ENCODE measurements at regions not wholly inside any gene's neighbourhood (a gene's known extent, or its start where the extent isn't known, plus 50 kb on each side); places are given as distances from the start of the nearest gene placed in this dataset.

- 54 to 57% methylated on average over 2 of the region's 2 CpGs for WGBS, 2 donors (ENCODE audit: low coverage in 1 of 2)
- Histone ChIP-seq H3K27ac (no peak overlapping the region), H3K4me3 (no peak overlapping the region), H3K36me3 (no peaks in the 10 kb centered on the region), H3K27me3 (no peaks in the 10 kb centered on the region), H3K4me1 (no peaks in the 10 kb centered on the region), H3K9me3 (no peaks in the 10 kb centered on the region)
- no peak for DNase-seq
- in situ Hi-C loops (cut with MboI; ENCODE audit: low pct_ligation_motif_present in 1 of 4, low pct_unique_long_range_greater_than_20kb in 1 of 4, low sequenced_read_pairs in 3 of 4), result no loop called here
- intact Hi-C loops (cut with DNase I; ENCODE audit: low total_unique reads), result no loop called here
- TF ChIP-seq CTCF (IDR thresholded peaks at IDR 0.05) (no peak), POLR2A (IDR thresholded peaks at IDR 0.05) (no peak), EP300 (IDR thresholded peaks at IDR 0.05; ENCODE audit: low read depth) (no peak), POLR2AphosphoS5 (IDR thresholded peaks at IDR 0.05) (no peak)
These were observed 227.5 kb upstream of the LMO3 start for GRCh38 chr12:16833376-16834015.

- Histone ChIP-seq H3K4me3 (no peak overlapping the region), H3K36me3 (no peaks in the 10 kb centered on the region), H3K27ac (no peak overlapping the region), H3K9me3 (no peaks in the 10 kb centered on the region), H3K27me3 (no peaks in the 10 kb centered on the region), H3K4me1 (no peaks in the 10 kb centered on the region)
- 11 to 55% methylated on average over 1 to 2 of the region's 2 CpGs for WGBS, 2 donors (ENCODE audit: low coverage in 1 of 2)
- in situ Hi-C loops (cut with MboI; ENCODE audit: low pct_ligation_motif_present in 1 of 4, low pct_unique_long_range_greater_than_20kb in 1 of 4, low sequenced_read_pairs in 3 of 4), result no loop called here
- TF ChIP-seq EP300 (IDR thresholded peaks at IDR 0.05; ENCODE audit: low read depth), result no peak
- no peak for TF ChIP-seq CTCF (IDR thresholded peaks at IDR 0.05)
- TF ChIP-seq POLR2AphosphoS5 (IDR thresholded peaks at IDR 0.05), result no peak
- no peak for TF ChIP-seq POLR2A (IDR thresholded peaks at IDR 0.05)
- no peak for DNase-seq
- intact Hi-C loops (cut with DNase I; ENCODE audit: low total_unique reads), result no loop called here
These were observed 222.9 kb upstream of the LMO3 start for GRCh38 chr12:16828891-16829290.

GRCh38 chr12:16807731-16808130 is 201.8 kb upstream of the LMO3 start:
- in situ Hi-C loops (cut with MboI; ENCODE audit: low pct_ligation_motif_present in 1 of 4, low pct_unique_long_range_greater_than_20kb in 1 of 4, low sequenced_read_pairs in 3 of 4), result no loop called here
- H3K4me3 ChIP-seq, result no peak overlapping the region
- no peaks in the 10 kb centered on the region for H3K27me3 ChIP-seq
- WGBS, 2 donors (ENCODE audit: low coverage in 1 of 2), result 80 to 87% methylated on average over 3 to 4 of the region's 4 CpGs
- H3K4me1 ChIP-seq, result no peaks in the 10 kb centered on the region
- H3K9me3 ChIP-seq, result no peaks in the 10 kb centered on the region
- no peak overlapping the region for H3K27ac ChIP-seq
- intact Hi-C loops (cut with DNase I; ENCODE audit: low total_unique reads), result no loop called here
- H3K36me3 ChIP-seq, result no peaks in the 10 kb centered on the region
- no peak for TF ChIP-seq POLR2A (IDR thresholded peaks at IDR 0.05)
- no peak for DNase-seq

- Histone ChIP-seq H3K27me3 (no peaks in the 10 kb centered on the region), H3K27ac (no peak overlapping the region), H3K4me1 (no peaks in the 10 kb centered on the region), H3K4me3 (no peak overlapping the region), H3K36me3 (no peaks in the 10 kb centered on the region), H3K9me3 (no peaks in the 10 kb centered on the region)
- intact Hi-C loops (cut with DNase I; ENCODE audit: low total_unique reads), result no loop called here
- no peak for TF ChIP-seq EP300 (IDR thresholded peaks at IDR 0.05; ENCODE audit: low read depth)
- no peak for TF ChIP-seq POLR2AphosphoS5 (IDR thresholded peaks at IDR 0.05)
- no peak for TF ChIP-seq CTCF (IDR thresholded peaks at IDR 0.05)
- no peak for TF ChIP-seq POLR2A (IDR thresholded peaks at IDR 0.05)
- in situ Hi-C loops (cut with MboI; ENCODE audit: low pct_ligation_motif_present in 1 of 4, low pct_unique_long_range_greater_than_20kb in 1 of 4, low sequenced_read_pairs in 3 of 4), result no loop called here
- WGBS, 2 donors (ENCODE audit: low coverage in 1 of 2), result 43 to 55% methylated on average over 1 of the region's 1 CpG
- no peak for DNase-seq
These were observed 190.2 kb upstream of the LMO3 start for GRCh38 chr12:16796168-16796567.

- H3K4me1 ChIP-seq, result no peaks in the 10 kb centered on the region
- intact Hi-C loops (cut with DNase I; ENCODE audit: low total_unique reads), result no loop called here
- 65 to 76% methylated on average over 8 of the region's 8 CpGs for WGBS, 2 donors (ENCODE audit: low coverage in 1 of 2)
- no peak overlapping the region for H3K4me3 ChIP-seq
- no peaks in the 10 kb centered on the region for H3K27me3 ChIP-seq
- in situ Hi-C loops (cut with MboI; ENCODE audit: low pct_ligation_motif_present in 1 of 4, low pct_unique_long_range_greater_than_20kb in 1 of 4, low sequenced_read_pairs in 3 of 4), result no loop called here
- H3K36me3 ChIP-seq, result no peaks in the 10 kb centered on the region
- H3K27ac ChIP-seq, result no peak overlapping the region
- DNase-seq, result no peak
- TF ChIP-seq EP300 (IDR thresholded peaks at IDR 0.05; ENCODE audit: low read depth), result no peak
- no peak for TF ChIP-seq POLR2AphosphoS5 (IDR thresholded peaks at IDR 0.05)
- no peak for TF ChIP-seq POLR2A (IDR thresholded peaks at IDR 0.05)
- TF ChIP-seq CTCF (IDR thresholded peaks at IDR 0.05), result no peak
- H3K9me3 ChIP-seq, result no peaks in the 10 kb centered on the region
These were observed 183.3 kb upstream of the LMO3 start for GRCh38 chr12:16789204-16789790.

Data from transverse colon (tissue), 4 donors.